Activated naive CD4-positive, alpha-beta T cell treated with anti-CD3 and anti-CD28 coated beads for 36 hours (primary cell): ENCODE measurements at regions not wholly inside any gene's neighbourhood (a gene's known extent, or its start where the extent isn't known, plus 50 kb on each side); places are given as distances from the start of the nearest gene placed in this dataset.

Source experiments
- CTCF ChIA-PET: fragments of 350-600 bp; sonication (Branson Sonifier 250); formaldehyde crosslinking; loops from one replicate; lab custom pipeline; 2021; ENCODE audit warnings: antibody characterized with exemption; lab: Charles Lee
- DNase-seq: peaks from one replicate; pipeline ENCODE4 v3.0.0-alpha.2; 2020
- H3K27ac Mint-ChIP-seq: one replicate; pipeline ENCODE4 v1.8.0; 2021; ENCODE audit warnings: mild to moderate bottlenecking, mixed read lengths
- H3K27me3 Mint-ChIP-seq: one replicate; pipeline ENCODE4 v1.8.0; 2021; ENCODE audit warnings: low read depth, mixed read lengths
- H3K36me3 Mint-ChIP-seq: one replicate; pipeline ENCODE4 v1.8.0; 2021; ENCODE audit warnings: low read depth, mixed read lengths
- H3K4me1 Mint-ChIP-seq: one replicate; pipeline ENCODE4 v1.8.0; 2021; ENCODE audit warnings: low read depth, mixed read lengths
- H3K4me3 Mint-ChIP-seq: one replicate; pipeline ENCODE4 v1.8.0; 2021; ENCODE audit warnings: mild to moderate bottlenecking, moderate library complexity, mixed read lengths
- H3K9me3 Mint-ChIP-seq: one replicate; pipeline ENCODE4 v1.8.0; 2021; ENCODE audit warnings: mixed read lengths
- intact Hi-C: fragments of 100-400 bp; cut with micrococcal nuclease; formaldehyde crosslinking; loops from one replicate; pipeline ENCODE4 v1.15.1; 2023

GRCh38 chr13:32849369-32849768, 166.9 kb upstream of the KL start:
- no peak overlapping the region for H3K4me3 Mint-ChIP-seq
- DNase-seq, result no peak
- intact Hi-C loops, result no loop called here
- no peaks in the 10 kb centered on the region for H3K36me3 Mint-ChIP-seq
- no peaks in the 10 kb centered on the region for H3K27me3 Mint-ChIP-seq
- no peak overlapping the region for H3K27ac Mint-ChIP-seq
- CTCF ChIA-PET, result no interaction called here
- H3K9me3 Mint-ChIP-seq, result no peaks in the 10 kb centered on the region
- peaks cover 3% of the 10 kb centered on the region for H3K4me1 Mint-ChIP-seq

GRCh38 chr13:32850316-32851052, 165.7 kb upstream of the KL start:
- Mint-ChIP-seq H3K9me3 (no peaks in the 10 kb centered on the region), H3K27ac (no peak overlapping the region), H3K36me3 (no peaks in the 10 kb centered on the region), H3K4me1 (peaks cover 3% of the 10 kb centered on the region), H3K27me3 (no peaks in the 10 kb centered on the region), H3K4me3 (no peak overlapping the region)
- intact Hi-C loops, result no loop called here
- CTCF ChIA-PET, result interaction anchor here (1.1 kb wide), 1 partner anchor 55 kb away, joined by 3 read pairs; no protein-coding TSS in a partner anchor
- DNase-seq, result no peak

GRCh38 chr13:32851083-32852069, 164.8 kb upstream of the KL start:
- Mint-ChIP-seq H3K4me3 (no peak overlapping the region), H3K4me1 (peaks cover 3% of the 10 kb centered on the region), H3K36me3 (no peaks in the 10 kb centered on the region), H3K9me3 (no peaks in the 10 kb centered on the region), H3K27me3 (no peaks in the 10 kb centered on the region), H3K27ac (no peak overlapping the region)
- intact Hi-C loops, result no loop called here
- CTCF ChIA-PET, result no interaction called here
- no peak for DNase-seq

- intact Hi-C loops, result no loop called here
- no peaks in the 10 kb centered on the region for H3K9me3 Mint-ChIP-seq
- CTCF ChIA-PET, result interaction anchor here (0.7 kb wide), 1 partner anchor 353 kb away, joined by 3 read pairs; no protein-coding TSS in a partner anchor
- no peak for DNase-seq
- H3K27me3 Mint-ChIP-seq, result no peaks in the 10 kb centered on the region
- H3K4me1 Mint-ChIP-seq, result no peaks in the 10 kb centered on the region
- no peaks in the 10 kb centered on the region for H3K36me3 Mint-ChIP-seq
- H3K27ac Mint-ChIP-seq, result no peak overlapping the region
- no peak overlapping the region for H3K4me3 Mint-ChIP-seq
Observed at GRCh38 chr13:32852526-32852925, 163.7 kb upstream of the KL start.

GRCh38 chr13:32857077-32857476, 159.1 kb upstream of the KL start:
- no peaks in the 10 kb centered on the region for H3K4me1 Mint-ChIP-seq
- CTCF ChIA-PET, result no interaction called here
- H3K9me3 Mint-ChIP-seq, result no peaks in the 10 kb centered on the region
- H3K27ac Mint-ChIP-seq, result no peak overlapping the region
- intact Hi-C loops, result no loop called here
- no peak overlapping the region for H3K4me3 Mint-ChIP-seq
- no peak for DNase-seq
- no peaks in the 10 kb centered on the region for H3K36me3 Mint-ChIP-seq
- H3K27me3 Mint-ChIP-seq, result no peaks in the 10 kb centered on the region

GRCh38 chr13:32857689-32858088, 158.5 kb upstream of the KL start:
- H3K4me3 Mint-ChIP-seq, result no peak overlapping the region
- no peaks in the 10 kb centered on the region for H3K36me3 Mint-ChIP-seq
- intact Hi-C loops, result no loop called here
- no peaks in the 10 kb centered on the region for H3K9me3 Mint-ChIP-seq
- no peak for DNase-seq
- H3K4me1 Mint-ChIP-seq, result no peaks in the 10 kb centered on the region
- H3K27me3 Mint-ChIP-seq, result no peaks in the 10 kb centered on the region
- H3K27ac Mint-ChIP-seq, result no peak overlapping the region
- CTCF ChIA-PET, result interaction anchor here (0.6 kb wide), 1 partner anchor 114 kb away, joined by 4 read pairs; no protein-coding TSS in a partner anchor

GRCh38 chr13:32859707-32860292, 156.4 kb upstream of the KL start:
- no peak for DNase-seq
- no peak overlapping the region for H3K4me3 Mint-ChIP-seq
- CTCF ChIA-PET, result interaction anchor here (0.5 kb wide), 1 partner anchor 411 kb away, joined by 5 read pairs; no protein-coding TSS in a partner anchor
- no peaks in the 10 kb centered on the region for H3K36me3 Mint-ChIP-seq
- no peak overlapping the region for H3K27ac Mint-ChIP-seq
- H3K4me1 Mint-ChIP-seq, result no peaks in the 10 kb centered on the region
- intact Hi-C loops, result no loop called here
- no peaks in the 10 kb centered on the region for H3K9me3 Mint-ChIP-seq
- H3K27me3 Mint-ChIP-seq, result no peaks in the 10 kb centered on the region

- no peaks in the 10 kb centered on the region for H3K4me1 Mint-ChIP-seq
- DNase-seq, result no peak
- H3K36me3 Mint-ChIP-seq, result no peaks in the 10 kb centered on the region
- H3K9me3 Mint-ChIP-seq, result no peaks in the 10 kb centered on the region
- intact Hi-C loops, result no loop called here
- no peaks in the 10 kb centered on the region for H3K27me3 Mint-ChIP-seq
- H3K4me3 Mint-ChIP-seq, result no peak overlapping the region
- H3K27ac Mint-ChIP-seq, result no peak overlapping the region
- CTCF ChIA-PET, result no interaction called here
Observed at GRCh38 chr13:32861304-32861703, 154.9 kb upstream of the KL start.

- no peaks in the 10 kb centered on the region for H3K27me3 Mint-ChIP-seq
- H3K4me1 Mint-ChIP-seq, result no peaks in the 10 kb centered on the region
- no peaks in the 10 kb centered on the region for H3K9me3 Mint-ChIP-seq
- H3K27ac Mint-ChIP-seq, result no peak overlapping the region
- CTCF ChIA-PET, result no interaction called here
- intact Hi-C loops, result no loop called here
- no peak overlapping the region for H3K4me3 Mint-ChIP-seq
- no peaks in the 10 kb centered on the region for H3K36me3 Mint-ChIP-seq
- DNase-seq, result no peak
Observed at GRCh38 chr13:32863596-32863995, 152.6 kb upstream of the KL start.

GRCh38 chr13:32866921-32867320, 149.3 kb upstream of the KL start:
- no peak for DNase-seq
- Mint-ChIP-seq H3K4me3 (no peak overlapping the region), H3K9me3 (peaks cover 2% of the 10 kb centered on the region), H3K27ac (no peak overlapping the region), H3K27me3 (no peaks in the 10 kb centered on the region), H3K36me3 (no peaks in the 10 kb centered on the region), H3K4me1 (no peaks in the 10 kb centered on the region)
- CTCF ChIA-PET, result interaction anchor here (0.7 kb wide), 1 partner anchor 9 kb away, joined by 4 read pairs; no protein-coding TSS in a partner anchor
- intact Hi-C loops, result no loop called here

- H3K4me3 Mint-ChIP-seq, result no peak overlapping the region
Observed at GRCh38 chr13:32877491-32877890, 138.7 kb upstream of the KL start.

GRCh38 chr13:32878163-32878562, 138.1 kb upstream of the KL start:
- Mint-ChIP-seq H3K27me3 (no peaks in the 10 kb centered on the region), H3K4me1 (no peaks in the 10 kb centered on the region), H3K27ac (no peak overlapping the region), H3K4me3 (no peak overlapping the region), H3K9me3 (no peaks in the 10 kb centered on the region), H3K36me3 (no peaks in the 10 kb centered on the region)
- intact Hi-C loops, result loop anchor here (2.0 kb wide), 1 partner anchor 27 kb away; no protein-coding TSS in a partner anchor
- no peak for DNase-seq
- CTCF ChIA-PET, result no interaction called here

More at GRCh38 chr13:32877491-32877890, 138.7 kb upstream of the KL start:
- no peak for DNase-seq
- H3K36me3 Mint-ChIP-seq, result no peaks in the 10 kb centered on the region
- intact Hi-C loops, result no loop called here
- CTCF ChIA-PET, result no interaction called here
- no peaks in the 10 kb centered on the region for H3K4me1 Mint-ChIP-seq
- no peaks in the 10 kb centered on the region for H3K27me3 Mint-ChIP-seq
- H3K9me3 Mint-ChIP-seq, result no peaks in the 10 kb centered on the region
- H3K27ac Mint-ChIP-seq, result no peak overlapping the region
